Effector memory CD8-positive, alpha-beta T cell (primary cell): ENCODE measurements at regions not wholly inside any gene's neighbourhood (a gene's known extent, or its start where the extent isn't known, plus 50 kb on each side); places are given as distances from the start of the nearest gene placed in this dataset.

Source experiments
- ATAC-seq: fragments of 150-1000 bp; cut with Tn5 transposase; replicated peaks from 2 replicates; pipeline ENCODE4 v1.10.0; 2021; ENCODE audit warnings: mild to moderate bottlenecking, moderate library complexity
- DNase-seq, 3 experiments: peaks; one replicate each; pipeline ENCODE4 v3.0.0; 2021
- H3K27ac Mint-ChIP-seq, 2 donors: one replicate each; pipeline ENCODE4 v1.8.0; 2022; ENCODE audit warnings: mild to moderate bottlenecking in 2 of 2, mixed read lengths in 2 of 2, moderate library complexity in 2 of 2
- H3K27me3 Mint-ChIP-seq, 2 donors: one replicate each; pipeline ENCODE4 v1.8.0; 2022; ENCODE audit warnings: mixed read lengths in 2 of 2
- H3K36me3 Mint-ChIP-seq: one replicate; pipeline ENCODE4 v1.8.0; 2022; ENCODE audit warnings: mild to moderate bottlenecking, moderate library complexity, mixed read lengths; ENCODE audit not compliant: insufficient read depth
- H3K4me1 Mint-ChIP-seq, 2 donors: one replicate each; pipeline ENCODE4 v1.8.0; 2022; ENCODE audit warnings: low read depth in 2 of 2, mixed read lengths in 2 of 2
- H3K4me3 Mint-ChIP-seq, 2 donors: one replicate each; pipeline ENCODE4 v1.8.0; 2022; ENCODE audit warnings: mild to moderate bottlenecking in 2 of 2, mixed read lengths in 2 of 2, moderate library complexity in 2 of 2
- H3K9me3 Mint-ChIP-seq, 2 donors: one replicate each; pipeline ENCODE4 v1.8.0; 2022; ENCODE audit warnings: mixed read lengths in 2 of 2

DNA sequence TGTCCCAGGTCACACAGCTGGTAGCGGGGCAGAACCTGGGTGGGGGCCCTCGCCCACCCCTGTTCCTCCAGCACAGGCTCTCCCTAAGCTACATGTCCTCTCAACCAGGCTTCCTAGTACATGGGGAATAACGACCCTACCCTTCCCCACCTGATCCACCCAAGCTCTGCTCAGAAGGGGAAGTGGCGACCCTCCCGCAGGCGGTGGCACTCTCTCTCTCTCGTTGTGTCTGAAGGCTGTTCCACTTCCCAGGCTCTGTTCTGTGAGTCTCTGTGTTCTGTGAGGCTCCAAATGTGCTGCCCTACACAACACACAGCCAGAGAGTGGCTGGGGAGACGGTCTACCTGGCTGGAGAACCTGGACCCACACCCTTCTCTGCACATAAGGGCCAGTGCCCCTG lies 135.8 kb downstream of the COPS8 start:
- H3K27ac Mint-ChIP-seq: no peak overlapping the region
- H3K4me3 Mint-ChIP-seq: no peak overlapping the region
- DNase-seq: no peak
- H3K4me1 Mint-ChIP-seq: no peaks in the 10 kb centered on the region
- H3K27me3 Mint-ChIP-seq: peaks cover 38 to 56% of the 10 kb centered on the region in 2 donors
- H3K36me3 Mint-ChIP-seq: no peaks in the 10 kb centered on the region
- H3K9me3 Mint-ChIP-seq: no peaks in the 10 kb centered on the region
- no peak for ATAC-seq

DNA sequence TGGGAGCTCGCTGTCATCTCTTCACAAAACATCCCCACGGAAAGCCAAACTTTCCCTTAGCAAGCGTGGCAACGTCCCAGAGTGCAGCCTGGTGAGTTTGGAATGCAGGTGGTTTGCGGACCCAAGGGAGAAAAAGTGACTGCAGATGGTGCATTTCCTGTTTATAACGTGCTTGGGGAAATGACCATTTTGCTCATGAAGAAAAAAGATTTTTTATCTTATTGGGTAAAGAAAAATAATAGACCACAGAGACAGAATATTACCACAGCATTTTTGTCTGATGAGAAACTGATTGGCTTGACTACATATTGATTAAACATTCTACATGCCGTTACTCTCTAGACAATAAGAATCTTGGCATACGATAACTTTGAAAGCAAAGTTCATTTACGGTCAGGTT lies 136.5 kb downstream of the COPS8 start:
- DNase-seq: no peak

DNA sequence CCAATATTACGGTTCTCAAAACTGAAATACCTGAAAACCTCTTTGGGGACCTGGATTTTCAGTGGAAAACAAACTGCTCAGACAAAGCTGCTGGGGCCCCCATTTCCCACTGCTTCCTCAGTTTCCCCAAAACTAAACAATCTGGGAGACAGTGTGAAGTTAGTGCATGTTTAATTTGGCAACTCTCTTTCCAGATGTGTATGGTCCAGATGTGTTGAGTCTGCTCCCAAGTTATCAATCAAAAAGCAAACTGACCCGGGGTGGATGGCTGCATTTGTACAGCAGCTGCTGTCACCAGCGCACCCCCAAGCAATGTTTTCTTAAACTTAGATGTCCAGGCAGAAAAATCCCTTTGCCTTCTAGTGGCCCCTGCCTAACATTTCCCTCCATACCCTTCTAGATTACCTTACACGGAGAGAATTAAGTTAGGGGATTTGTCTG lies 136.9 kb downstream of the COPS8 start:
- no peaks in the 10 kb centered on the region for H3K36me3 Mint-ChIP-seq
- ATAC-seq (no peak), DNase-seq (no peak)
- no peaks in the 10 kb centered on the region for H3K9me3 Mint-ChIP-seq
- peaks cover 38 to 62% of the 10 kb centered on the region in 2 donors for H3K27me3 Mint-ChIP-seq
- H3K4me1 Mint-ChIP-seq: peaks cover 0 to 1% of the 10 kb centered on the region in 2 donors
- no peak overlapping the region for H3K4me3 Mint-ChIP-seq
- H3K27ac Mint-ChIP-seq: no peak overlapping the region

More for the DNA sequence above, 136.5 kb downstream of the COPS8 start:
- Mint-ChIP-seq H3K4me1 (no peaks in the 10 kb centered on the region), H3K27ac (no peak overlapping the region), H3K36me3 (no peaks in the 10 kb centered on the region), H3K4me3 (no peak overlapping the region), H3K9me3 (no peaks in the 10 kb centered on the region), H3K27me3 (peaks cover 38 to 60% of the 10 kb centered on the region in 2 donors)
- ATAC-seq: no peak

DNA sequence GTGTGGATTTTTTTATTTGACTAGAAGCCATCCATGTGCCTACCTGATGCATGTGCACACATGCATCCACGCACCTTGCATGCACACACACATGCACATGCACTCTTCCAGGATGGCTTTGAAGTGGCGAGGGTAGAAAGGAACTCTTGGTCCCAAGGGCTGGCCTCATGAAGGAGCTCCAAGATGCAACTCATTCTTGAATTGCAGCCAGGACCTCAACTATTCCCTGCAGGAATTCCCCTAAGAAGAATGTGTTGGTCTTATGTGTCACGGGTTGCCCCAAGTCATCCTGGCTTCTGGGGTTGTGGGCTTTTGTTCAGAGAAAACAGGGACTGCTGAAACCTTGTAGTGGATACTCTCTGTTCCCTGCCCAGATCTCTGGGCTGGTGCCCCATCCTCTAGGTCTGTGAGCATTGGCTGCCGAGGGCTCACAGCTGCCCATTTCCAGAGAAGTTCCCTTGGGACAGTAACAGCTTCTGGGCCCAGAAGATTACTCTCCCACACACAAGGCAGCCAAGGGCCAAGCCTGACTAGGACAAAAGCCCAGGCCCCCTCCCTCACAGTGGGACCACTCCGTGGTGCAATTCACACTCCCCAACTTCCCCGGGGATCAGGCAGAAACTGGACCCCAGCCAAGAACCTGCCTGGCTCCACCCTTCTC lies 137.6 kb downstream of the COPS8 start:
- Mint-ChIP-seq H3K36me3 (no peaks in the 10 kb centered on the region), H3K4me3 (no peak overlapping the region), H3K4me1 (peaks cover 0 to 4% of the 10 kb centered on the region in 2 donors), H3K27me3 (peaks cover 40 to 63% of the 10 kb centered on the region in 2 donors), H3K9me3 (no peaks in the 10 kb centered on the region), H3K27ac (no peak overlapping the region)
- DNase-seq (no peak), ATAC-seq (no peak)

DNA sequence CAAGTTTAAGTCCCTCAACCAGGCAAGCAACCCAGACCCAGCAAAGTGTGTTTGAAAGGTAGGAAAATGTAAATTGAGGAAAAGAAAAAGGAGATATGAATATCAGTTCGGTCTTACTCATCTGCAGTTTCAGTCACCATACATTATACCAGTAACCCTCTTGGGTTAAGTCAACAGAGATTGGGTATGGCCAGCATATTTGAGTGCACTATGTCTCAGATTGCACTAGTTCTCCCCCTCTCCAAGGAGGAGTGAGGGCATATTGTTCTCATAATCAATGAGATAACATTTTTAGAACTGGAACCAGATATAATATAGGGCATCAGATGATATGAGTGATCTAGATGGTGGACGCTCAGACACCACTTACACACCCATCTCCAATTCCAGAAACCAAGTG lies 141.5 kb downstream of the COPS8 start:
- Mint-ChIP-seq H3K36me3 (no peaks in the 10 kb centered on the region), H3K4me1 (peaks cover 0 to 4% of the 10 kb centered on the region in 2 donors)
- no peak for ATAC-seq

DNA sequence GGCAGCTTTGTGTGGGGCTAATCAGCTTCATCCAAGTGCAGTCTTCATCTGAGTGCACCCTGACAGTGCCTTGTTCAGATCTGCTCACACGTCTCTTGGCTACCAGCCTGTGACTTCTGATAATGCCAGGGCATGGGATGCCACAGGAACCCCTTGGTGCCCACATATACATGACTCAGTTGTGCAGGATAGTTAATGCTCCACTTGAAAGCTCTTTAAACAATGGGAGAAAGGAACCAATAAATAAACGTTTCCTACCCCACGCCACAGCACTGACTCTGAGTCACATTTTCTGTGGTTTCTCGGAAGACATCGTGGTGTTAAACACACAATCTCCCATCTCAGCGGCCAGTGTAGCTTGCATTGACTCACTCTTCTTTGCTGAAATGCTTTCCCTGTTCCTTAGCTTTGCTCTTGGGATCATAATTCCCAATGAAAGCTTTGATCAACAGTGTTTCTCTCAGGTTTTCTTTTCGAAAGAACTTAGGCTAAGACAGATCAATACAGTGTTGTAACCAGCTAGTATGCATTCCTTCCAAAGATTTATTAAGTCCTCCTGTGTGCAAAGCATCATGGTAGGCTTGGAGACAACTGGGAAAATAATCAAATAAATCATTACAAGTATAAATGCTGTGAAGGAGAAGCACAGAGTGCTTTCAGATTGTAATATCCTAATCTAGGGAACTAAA lies 142.0 kb downstream of the COPS8 start:
- Mint-ChIP-seq H3K4me1 (peaks cover 0 to 4% of the 10 kb centered on the region in 2 donors), H3K27ac (no peak overlapping the region), H3K36me3 (no peaks in the 10 kb centered on the region), H3K27me3 (peaks cover 42 to 75% of the 10 kb centered on the region in 2 donors), H3K4me3 (no peak overlapping the region), H3K9me3 (no peaks in the 10 kb centered on the region)
- DNase-seq (no peak), ATAC-seq (no peak)

More for the DNA sequence above, 141.5 kb downstream of the COPS8 start:
- no peak for DNase-seq
- Mint-ChIP-seq H3K27me3 (peaks cover 37 to 74% of the 10 kb centered on the region in 2 donors), H3K4me3 (no peak overlapping the region), H3K9me3 (no peaks in the 10 kb centered on the region), H3K27ac (no peak overlapping the region)

DNA sequence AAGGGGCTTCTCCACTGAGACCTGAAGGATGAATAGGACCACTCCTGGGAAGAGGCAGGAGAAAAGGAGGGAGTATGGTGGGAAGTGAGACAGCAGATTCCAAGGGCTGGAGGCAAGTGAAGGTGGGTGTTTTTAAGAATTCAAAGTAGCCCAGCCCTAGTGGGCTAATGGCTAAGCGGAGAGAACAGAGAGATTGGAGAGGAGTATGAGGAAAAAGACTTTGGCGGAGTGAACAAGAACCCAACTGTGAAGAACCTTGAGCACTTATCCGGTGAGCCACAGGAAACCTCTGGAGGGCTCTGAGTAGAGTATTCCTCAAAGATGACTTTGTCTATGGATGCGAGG lies 142.6 kb downstream of the COPS8 start:
- ATAC-seq: no peak
- H3K27me3 Mint-ChIP-seq: peaks cover 46 to 75% of the 10 kb centered on the region in 2 donors
- no peak for DNase-seq
- H3K9me3 Mint-ChIP-seq: no peaks in the 10 kb centered on the region
- no peak overlapping the region for H3K4me3 Mint-ChIP-seq
- H3K36me3 Mint-ChIP-seq: no peaks in the 10 kb centered on the region
- H3K27ac Mint-ChIP-seq: no peak overlapping the region
- H3K4me1 Mint-ChIP-seq: peaks cover 0 to 4% of the 10 kb centered on the region in 2 donors

DNA sequence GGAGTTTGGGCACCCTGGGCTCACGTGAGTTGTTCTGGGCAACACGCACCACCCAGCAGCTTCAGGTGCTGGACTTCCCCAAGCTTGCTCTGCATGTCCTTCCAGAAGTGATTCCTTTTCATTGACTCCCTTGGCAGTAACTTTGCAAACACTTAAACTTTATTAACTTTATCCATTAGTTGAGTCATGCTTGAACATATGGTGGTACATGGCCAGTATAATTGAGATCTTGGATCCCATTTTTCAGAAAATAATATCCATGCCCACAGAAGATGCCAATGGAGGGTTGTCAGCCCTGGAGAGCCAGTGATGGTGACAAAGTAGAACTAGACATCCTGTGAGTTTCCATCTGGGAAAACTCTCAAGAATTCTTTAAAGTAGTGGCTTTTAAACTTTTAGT lies 144.2 kb downstream of the COPS8 start:
- no peak for ATAC-seq
- no peaks in the 10 kb centered on the region for H3K36me3 Mint-ChIP-seq
- peaks cover 0 to 4% of the 10 kb centered on the region in 2 donors for H3K4me1 Mint-ChIP-seq
- no peak overlapping the region for H3K4me3 Mint-ChIP-seq
- H3K27ac Mint-ChIP-seq: no peak overlapping the region
- no peak for DNase-seq
- H3K9me3 Mint-ChIP-seq: no peaks in the 10 kb centered on the region
- H3K27me3 Mint-ChIP-seq: peaks cover 47 to 74% of the 10 kb centered on the region in 2 donors

DNA sequence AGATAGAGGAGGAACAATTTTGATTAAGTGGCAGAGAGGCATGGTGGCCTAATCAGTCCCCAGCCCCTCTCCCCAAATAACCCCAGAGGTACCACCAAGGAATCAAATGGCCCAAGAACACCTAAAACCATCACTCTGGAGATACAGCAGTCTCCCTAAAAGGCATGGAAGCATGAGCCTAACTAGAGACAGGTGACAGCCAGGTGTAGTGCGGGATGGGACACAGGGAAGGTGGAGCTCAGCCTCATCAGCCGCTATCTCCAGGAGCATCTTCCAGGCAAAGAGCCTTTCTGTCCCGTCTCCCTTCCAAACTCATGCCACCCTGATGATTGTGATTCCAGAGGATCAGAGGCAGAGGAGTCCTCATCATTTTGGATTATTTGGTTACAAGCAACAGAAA lies 144.7 kb downstream of the COPS8 start:
- ATAC-seq: no peak
- H3K9me3 Mint-ChIP-seq: no peaks in the 10 kb centered on the region
- no peak overlapping the region for H3K27ac Mint-ChIP-seq
- H3K27me3 Mint-ChIP-seq: peaks cover 47 to 74% of the 10 kb centered on the region in 2 donors
- peaks cover 0 to 4% of the 10 kb centered on the region in 2 donors for H3K4me1 Mint-ChIP-seq
- no peak for DNase-seq
- no peak overlapping the region for H3K4me3 Mint-ChIP-seq
- H3K36me3 Mint-ChIP-seq: no peaks in the 10 kb centered on the region

DNA sequence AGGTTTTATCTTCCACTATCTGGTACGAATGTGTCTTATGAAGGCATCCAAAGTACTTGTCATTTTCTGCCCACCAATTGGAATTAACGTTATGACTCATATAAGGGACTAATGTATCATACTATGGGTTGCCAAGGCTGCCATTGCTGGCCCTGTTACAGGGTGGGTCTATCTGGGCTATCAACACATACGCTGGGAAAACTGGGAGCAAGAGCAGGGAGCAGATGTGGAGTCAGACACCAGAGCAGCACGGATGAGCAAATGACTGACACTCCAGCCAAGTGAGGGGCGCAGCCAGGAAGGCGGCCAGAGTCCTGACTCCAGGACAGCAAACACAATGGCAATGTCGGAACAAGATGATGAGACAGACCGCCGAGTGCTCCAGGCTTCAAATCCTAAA lies 145.9 kb downstream of the COPS8 start:
- peaks cover 41 to 74% of the 10 kb centered on the region in 2 donors for H3K27me3 Mint-ChIP-seq
- no peak for DNase-seq
- H3K4me1 Mint-ChIP-seq: peaks cover 0 to 4% of the 10 kb centered on the region in 2 donors
- H3K9me3 Mint-ChIP-seq: no peaks in the 10 kb centered on the region
- no peaks in the 10 kb centered on the region for H3K36me3 Mint-ChIP-seq
- no peak overlapping the region for H3K27ac Mint-ChIP-seq
- ATAC-seq: no peak
- no peak overlapping the region for H3K4me3 Mint-ChIP-seq

DNA sequence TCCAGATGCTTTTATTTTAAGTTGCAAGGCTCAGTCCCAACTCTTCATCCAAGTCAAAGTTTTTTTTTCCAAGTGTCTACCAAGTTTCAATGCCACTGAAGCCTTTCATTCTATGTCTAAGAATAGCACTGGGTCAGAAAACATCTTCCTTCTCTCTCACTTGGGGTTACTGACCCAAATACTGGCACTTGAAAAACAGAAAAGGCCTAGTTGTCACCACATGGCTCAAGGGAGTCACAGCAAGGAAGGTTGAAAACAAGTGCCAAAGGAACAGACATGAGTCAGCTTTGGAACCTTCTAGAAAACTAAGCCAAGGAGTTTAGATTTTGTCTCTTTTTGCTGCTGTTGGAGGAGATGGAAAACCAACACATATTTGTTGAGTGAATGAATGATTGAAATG lies 146.5 kb downstream of the COPS8 start:
- H3K4me3 Mint-ChIP-seq: no peak overlapping the region
- peaks cover 0 to 4% of the 10 kb centered on the region in 2 donors for H3K4me1 Mint-ChIP-seq
- DNase-seq: no peak
- ATAC-seq: no peak
- no peaks in the 10 kb centered on the region for H3K9me3 Mint-ChIP-seq
- no peaks in the 10 kb centered on the region for H3K36me3 Mint-ChIP-seq
- no peak overlapping the region for H3K27ac Mint-ChIP-seq
- peaks cover 41 to 75% of the 10 kb centered on the region in 2 donors for H3K27me3 Mint-ChIP-seq

DNA sequence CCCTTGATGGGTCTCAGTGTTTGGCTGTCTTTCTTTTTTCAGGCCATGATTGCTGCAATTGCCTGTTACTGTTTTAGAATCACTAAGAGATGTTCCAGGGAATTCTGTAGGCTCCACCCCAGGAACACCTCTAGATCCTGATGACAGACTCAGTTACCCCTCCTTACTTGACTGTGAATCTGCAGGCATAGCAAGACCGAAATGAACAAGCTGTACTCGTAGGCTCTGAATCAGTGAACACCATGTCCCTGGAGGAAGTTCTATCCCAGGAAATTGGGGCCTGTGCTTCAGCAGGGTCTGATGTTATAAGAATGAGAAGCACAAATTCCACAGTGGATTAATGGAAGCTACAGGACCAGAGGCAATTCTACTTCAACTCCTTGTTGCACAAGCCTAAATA lies 148.6 kb downstream of the COPS8 start:
- Mint-ChIP-seq H3K27ac (no peak overlapping the region), H3K4me1 (no peaks in the 10 kb centered on the region), H3K36me3 (no peaks in the 10 kb centered on the region), H3K4me3 (no peak overlapping the region), H3K9me3 (no peaks in the 10 kb centered on the region), H3K27me3 (peaks cover 37 to 79% of the 10 kb centered on the region in 2 donors)
- no peak for ATAC-seq
- DNase-seq: no peak

DNA sequence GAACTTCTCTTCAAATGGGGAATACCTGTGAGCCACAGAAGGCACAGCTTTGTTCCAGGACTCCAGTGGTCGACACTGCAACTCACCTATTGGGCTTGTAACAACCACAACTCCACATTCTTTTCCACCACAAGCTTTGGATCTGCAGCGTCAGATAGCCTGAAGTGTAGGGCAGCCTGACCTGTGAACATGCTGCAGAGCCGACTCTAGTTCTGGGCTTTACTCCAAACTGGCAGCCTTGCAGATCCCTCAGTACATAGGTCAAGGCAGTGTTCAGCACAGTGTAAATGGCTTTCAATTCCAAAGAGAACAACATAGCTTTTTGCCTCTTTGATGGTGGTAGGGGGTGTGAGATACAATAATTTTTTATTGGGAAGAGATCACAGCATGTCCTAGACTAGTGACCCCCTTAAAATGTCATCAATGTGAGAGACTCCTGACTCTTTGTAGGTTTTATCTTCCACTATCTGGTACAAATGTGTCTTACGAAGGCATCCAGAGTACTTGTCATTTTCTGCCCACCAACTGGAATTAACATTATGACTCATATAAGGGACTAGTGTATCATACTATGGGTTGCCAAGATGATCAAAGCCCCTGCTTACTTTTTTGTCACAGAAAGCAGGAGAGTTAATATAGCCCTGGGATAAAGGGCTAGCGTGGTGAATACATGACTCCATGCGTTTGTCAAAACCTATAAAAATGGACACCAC lies 149.8 kb downstream of the COPS8 start:
- DNase-seq (no peak), ATAC-seq (no peak)
- H3K27me3 Mint-ChIP-seq: peaks cover 31 to 71% of the 10 kb centered on the region in 2 donors
- no peak overlapping the region for H3K27ac Mint-ChIP-seq
- H3K4me3 Mint-ChIP-seq: no peak overlapping the region
- no peaks in the 10 kb centered on the region for H3K9me3 Mint-ChIP-seq
- H3K36me3 Mint-ChIP-seq: no peaks in the 10 kb centered on the region
- H3K4me1 Mint-ChIP-seq: no peaks in the 10 kb centered on the region

DNA sequence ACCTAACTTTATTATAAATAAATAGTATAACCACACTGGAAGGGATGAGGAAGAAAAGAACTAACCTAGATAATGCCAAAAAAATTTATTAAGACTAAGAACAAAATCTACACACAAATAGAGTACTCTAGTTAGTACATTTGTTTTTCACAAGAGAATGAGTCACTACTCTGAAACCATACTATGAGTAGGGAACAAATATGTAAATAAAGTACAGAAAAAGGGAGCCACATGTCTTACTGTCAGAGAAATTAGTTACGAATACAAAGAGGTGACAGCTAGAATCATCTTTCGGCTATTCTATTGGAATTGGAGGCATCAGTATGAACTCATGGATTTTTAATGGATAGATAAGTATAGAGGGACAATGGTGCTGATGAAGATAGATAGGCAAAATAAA lies 150.5 kb downstream of the COPS8 start:
- ATAC-seq: no peak
- no peaks in the 10 kb centered on the region for H3K4me1 Mint-ChIP-seq
- no peak overlapping the region for H3K4me3 Mint-ChIP-seq
- H3K27ac Mint-ChIP-seq: no peak overlapping the region
- H3K36me3 Mint-ChIP-seq: no peaks in the 10 kb centered on the region
- no peak for DNase-seq
- no peaks in the 10 kb centered on the region for H3K9me3 Mint-ChIP-seq
- peaks cover 30 to 65% of the 10 kb centered on the region in 2 donors for H3K27me3 Mint-ChIP-seq
